ENCODE measurements at regions not wholly inside any gene's neighbourhood (a gene's known extent, or its start where the extent isn't known, plus 50 kb on each side); places are given as distances from the start of the nearest gene placed in this dataset.

- Histone ChIP-seq H3K27me3 (ENCODE audit: insufficient read depth, low read length) (peaks cover 19% of the 10 kb centered on the region), H3K27ac (ENCODE audit: low read depth, low read length) (no peak overlapping the region), H3K4me1 (ENCODE audit: insufficient read depth, low read length) (no peaks in the 10 kb centered on the region), H2AFZ (ENCODE audit: low read length) (no peak overlapping the region), H3K79me2 (ENCODE audit: insufficient read depth, low read length) (no peaks in the 10 kb centered on the region), H3K9me3 (ENCODE audit: low read depth, low read length) (no peaks in the 10 kb centered on the region), H3K4me3 (ENCODE audit: insufficient read depth, low read length) (no peak overlapping the region), H3K36me3 (ENCODE audit: insufficient read depth, low read length) (no peaks in the 10 kb centered on the region), H4K20me1 (ENCODE audit: insufficient read depth, low read length) (no peaks in the 10 kb centered on the region), H3K4me2 (ENCODE audit: insufficient read depth, low read length) (no peak overlapping the region)
- no peak for DNase-seq (ENCODE audit: insufficient read length, low spot score, missing footprints)
- TF ChIP-seq, protein P1, sequence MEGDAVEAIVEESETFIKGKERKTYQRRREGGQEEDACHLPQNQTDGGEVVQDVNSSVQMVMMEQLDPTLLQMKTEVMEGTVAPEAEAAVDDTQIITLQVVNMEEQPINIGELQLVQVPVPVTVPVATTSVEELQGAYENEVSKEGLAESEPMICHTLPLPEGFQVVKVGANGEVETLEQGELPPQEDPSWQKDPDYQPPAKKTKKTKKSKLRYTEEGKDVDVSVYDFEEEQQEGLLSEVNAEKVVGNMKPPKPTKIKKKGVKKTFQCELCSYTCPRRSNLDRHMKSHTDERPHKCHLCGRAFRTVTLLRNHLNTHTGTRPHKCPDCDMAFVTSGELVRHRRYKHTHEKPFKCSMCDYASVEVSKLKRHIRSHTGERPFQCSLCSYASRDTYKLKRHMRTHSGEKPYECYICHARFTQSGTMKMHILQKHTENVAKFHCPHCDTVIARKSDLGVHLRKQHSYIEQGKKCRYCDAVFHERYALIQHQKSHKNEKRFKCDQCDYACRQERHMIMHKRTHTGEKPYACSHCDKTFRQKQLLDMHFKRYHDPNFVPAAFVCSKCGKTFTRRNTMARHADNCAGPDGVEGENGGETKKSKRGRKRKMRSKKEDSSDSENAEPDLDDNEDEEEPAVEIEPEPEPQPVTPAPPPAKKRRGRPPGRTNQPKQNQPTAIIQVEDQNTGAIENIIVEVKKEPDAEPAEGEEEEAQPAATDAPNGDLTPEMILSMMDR (IDR thresholded peaks at IDR 0.05; ENCODE audit: extremely low read depth, low read depth, low read length) = no peak
These were observed 61.4 kb upstream of the ASIP start for GRCh38 chr20:34179637-34180360.

GRCh38 chr20:34180460-34181120 is 60.6 kb upstream of the ASIP start:
- TF ChIP-seq, protein P1 (IDR thresholded peaks at IDR 0.05; ENCODE audit: extremely low read depth, low read depth, low read length) = no peak
- Histone ChIP-seq H3K4me1 (ENCODE audit: insufficient read depth, low read length) (no peaks in the 10 kb centered on the region), H3K27me3 (ENCODE audit: insufficient read depth, low read length) (peaks cover 21% of the 10 kb centered on the region), H3K4me2 (ENCODE audit: insufficient read depth, low read length) (no peak overlapping the region), H2AFZ (ENCODE audit: low read length) (no peak overlapping the region), H3K79me2 (ENCODE audit: insufficient read depth, low read length) (no peaks in the 10 kb centered on the region), H3K36me3 (ENCODE audit: insufficient read depth, low read length) (no peaks in the 10 kb centered on the region), H3K27ac (ENCODE audit: low read depth, low read length) (no peak overlapping the region), H3K4me3 (ENCODE audit: insufficient read depth, low read length) (no peak overlapping the region), H3K9me3 (ENCODE audit: low read depth, low read length) (no peaks in the 10 kb centered on the region), H4K20me1 (ENCODE audit: insufficient read depth, low read length) (no peaks in the 10 kb centered on the region)
- DNase-seq (ENCODE audit: insufficient read length, low spot score, missing footprints) = no peak

DNA sequence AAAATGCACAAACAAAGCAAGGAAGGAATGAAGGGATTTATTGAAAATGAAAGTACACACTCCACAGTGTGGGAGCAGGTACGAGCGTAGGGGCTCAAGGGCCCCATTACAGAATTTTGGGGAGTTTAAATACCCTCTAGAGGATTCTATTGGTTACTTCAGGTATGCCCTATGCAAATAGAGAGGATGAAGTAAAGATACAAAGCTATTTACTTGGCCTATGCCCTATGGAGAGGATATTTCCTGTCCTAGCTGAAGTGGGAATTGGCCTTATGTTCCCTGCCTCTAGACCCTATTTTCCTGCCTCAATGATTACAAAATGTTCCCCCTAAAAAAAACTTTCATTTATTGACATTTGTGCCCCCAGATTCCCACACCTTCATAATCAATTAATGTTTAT is 59.7 kb upstream of the ASIP start:
- TF ChIP-seq, protein P1 (IDR thresholded peaks at IDR 0.05; ENCODE audit: extremely low read depth, low read depth, low read length) = no peak
- no peaks in the 10 kb centered on the region for H4K20me1 ChIP-seq (ENCODE audit: insufficient read depth, low read length)
- no peaks in the 10 kb centered on the region for H3K36me3 ChIP-seq (ENCODE audit: insufficient read depth, low read length)
- no peaks in the 10 kb centered on the region for H3K79me2 ChIP-seq (ENCODE audit: insufficient read depth, low read length)
- H2AFZ ChIP-seq (ENCODE audit: low read length) = no peak overlapping the region
- H3K27ac ChIP-seq (ENCODE audit: low read depth, low read length) = no peak overlapping the region
- H3K9me3 ChIP-seq (ENCODE audit: low read depth, low read length) = no peaks in the 10 kb centered on the region
- no peak overlapping the region for H3K4me2 ChIP-seq (ENCODE audit: insufficient read depth, low read length)
- H3K4me1 ChIP-seq (ENCODE audit: insufficient read depth, low read length) = no peaks in the 10 kb centered on the region
- DNase-seq (ENCODE audit: insufficient read length, low spot score, missing footprints) = no peak
- H3K27me3 ChIP-seq (ENCODE audit: insufficient read depth, low read length) = peaks cover 27% of the 10 kb centered on the region
- no peak overlapping the region for H3K4me3 ChIP-seq (ENCODE audit: insufficient read depth, low read length)

Measured in osteoblast (primary cell).